DND-41 (cell line): ENCODE measurements at regions not wholly inside any gene's neighbourhood (a gene's known extent, or its start where the extent isn't known, plus 50 kb on each side); places are given as distances from the start of the nearest gene placed in this dataset.

Source experiments
- CTCF ChIP-seq: IDR thresholded peaks from 2 replicates; pipeline ENCODE4 v1.5.1; 2012; ENCODE audit warnings: borderline replicate concordance, low read length, moderate library complexity, mild to moderate bottlenecking; ENCODE audit not compliant: poor library complexity, severe bottlenecking; ENCODE audit errors: extremely low read depth
- EZH2 ChIP-seq: IDR thresholded peaks from 3 replicates; pipeline ENCODE4 v1.6.1; 2012; ENCODE audit warnings: borderline replicate concordance, low read depth, mild to moderate bottlenecking, moderate library complexity, low read length, inconsistent platforms; ENCODE audit not compliant: severe bottlenecking

GRCh38 chr1:55997536-55997935, 581.8 kb downstream of the PLPP3 start:
- TF ChIP-seq EZH2 (no peak), CTCF (no peak)
